Esophagus muscularis mucosa (tissue), 3 donors: ENCODE measurements at regions not wholly inside any gene's neighbourhood (a gene's known extent, or its start where the extent isn't known, plus 50 kb on each side); places are given as distances from the start of the nearest gene placed in this dataset.

Experiments used
- CTCF ChIP-seq, 3 experiments: fragments of 200-600 bp in 2 of 3; fragments of 450-650 bp in 1 of 3; sonication (generic) in 2 of 3; IDR thresholded peaks; one replicate each; pipeline ENCODE4 v1.5.1; 2017 to 2019; ENCODE audit warnings: antibody characterized with exemption in 3 of 3, mild to moderate bottlenecking in 2 of 3, moderate library complexity in 1 of 3
- POLR2A ChIP-seq: fragments of 450-650 bp; IDR thresholded peaks from one replicate; pipeline ENCODE4 v1.6.1; 2017; ENCODE audit warnings: antibody characterized with exemption, moderate library complexity, mild to moderate bottlenecking, low read depth
- POLR2AphosphoS5 ChIP-seq, 2 donors: sonication (generic); formaldehyde crosslinking; IDR thresholded peaks; one replicate each; pipeline ENCODE4 v1.6.1; 2017; ENCODE audit warnings: antibody characterized with exemption in 2 of 2

DNA sequence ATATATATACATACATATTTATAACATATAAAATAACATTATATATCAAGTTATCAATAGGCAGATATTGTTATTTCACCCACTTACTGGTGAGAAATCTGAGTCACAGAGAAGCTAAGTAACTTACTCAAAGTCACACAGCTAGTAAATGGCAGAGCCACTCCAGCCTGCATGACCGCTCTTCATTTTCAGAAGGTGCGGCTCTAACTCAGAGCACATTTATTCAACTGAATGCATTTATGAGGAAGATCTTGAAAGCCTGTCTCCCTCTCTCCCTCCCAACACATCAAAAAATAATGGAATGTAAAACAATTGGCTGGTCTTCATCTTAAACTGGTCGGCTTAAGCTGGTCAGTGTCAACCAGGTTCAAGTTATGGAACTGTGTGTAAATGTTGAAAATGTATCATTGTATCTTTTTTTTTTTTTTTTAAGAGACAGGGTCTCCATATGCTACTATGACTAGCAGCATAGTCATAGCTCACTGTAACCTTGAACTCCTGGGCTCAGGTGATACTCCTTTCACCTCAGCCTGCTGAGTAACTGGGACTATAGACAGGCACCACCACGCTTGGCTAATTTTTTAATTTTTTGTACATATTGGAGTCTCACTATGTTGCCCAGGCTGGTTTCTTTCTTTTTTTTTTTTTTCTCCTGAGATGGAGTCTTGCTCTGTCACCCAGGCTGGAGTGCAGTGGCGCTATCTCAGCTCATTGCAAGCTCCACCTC, 70.7 kb upstream of the NCOA3 start:
- TF ChIP-seq POLR2AphosphoS5 (IDR thresholded peaks at IDR 0.05) (no peak), CTCF (IDR thresholded peaks at IDR 0.05) (no peak), POLR2A (no peak)
